Ishikawa (cell line): ENCODE measurements at regions not wholly inside any gene's neighbourhood (a gene's known extent, or its start where the extent isn't known, plus 50 kb on each side); places are given as distances from the start of the nearest gene placed in this dataset.

ENCODE experiments used
- CEBPB ChIP-seq: IDR thresholded peaks from 2 replicates; pipeline ENCODE4 v1.6.1; 2012
- EP300 ChIP-seq: IDR thresholded peaks from 2 replicates; pipeline ENCODE4 v1.6.1; 2012; ENCODE audit warnings: borderline replicate concordance
- RAD21 ChIP-seq: IDR thresholded peaks from 2 replicates; pipeline ENCODE4 v1.6.1; 2012; ENCODE audit warnings: low read depth
- TAF1 ChIP-seq: IDR thresholded peaks from 2 replicates; pipeline ENCODE4 v1.6.1; 2012; ENCODE audit warnings: low read depth, mild to moderate bottlenecking
- YY1 ChIP-seq: IDR thresholded peaks from 2 replicates; pipeline ENCODE4 v1.6.1; 2012; ENCODE audit warnings: low read depth

DNA sequence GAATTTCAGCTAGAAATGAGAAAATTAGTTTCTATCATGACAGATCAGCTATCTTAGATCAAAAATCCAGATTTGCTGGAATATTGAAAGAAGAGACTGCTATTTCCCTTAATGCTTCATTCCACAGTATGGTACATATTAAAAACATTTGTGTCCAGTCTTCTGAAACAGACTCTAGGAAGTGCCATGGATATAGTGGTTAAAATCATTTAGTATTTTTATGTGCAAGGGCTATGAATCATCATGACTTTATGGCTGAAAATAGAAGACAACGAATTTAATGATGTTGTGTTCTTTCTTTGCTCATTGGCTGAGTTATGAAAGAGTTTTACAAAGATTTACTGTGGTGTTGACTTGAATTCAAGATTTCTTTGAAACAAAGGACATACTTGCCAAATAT is 146.6 kb downstream of the ANKRD60 start:
- TF ChIP-seq EP300 (no peak), YY1 (no peak), RAD21 (no peak), TAF1 (no peak), CEBPB (no peak)
